ENCODE measurements at regions not wholly inside any gene's neighbourhood (a gene's known extent, or its start where the extent isn't known, plus 50 kb on each side); places are given as distances from the start of the nearest gene placed in this dataset.

GRCh38 chr10:42935466-42935865 lies 141.4 kb upstream of the RET start:
- WGBS, 10 experiments, result 19 to 80% (median 74%) methylated on average over 1 to 3 of the region's 8 CpGs; no CpG with 5 or more reads in 6 of the 10 experiments
- no peak overlapping the region for H3K4me3 ChIP-seq
- in situ Hi-C loops (cut with MboI; ENCODE audit: low pct_unique_long_range_greater_than_20kb in 2 of 9, low sequenced_read_pairs in 9 of 9, unreplicated experiment in 9 of 9), result loop anchor here in 1 of 9 experiments (25.0 kb wide), 1 partner anchor 102 kb away; no protein-coding TSS in a partner anchor
- H3K27ac ChIP-seq, result no peak overlapping the region
- peaks cover 0 to 14% of the 10 kb centered on the region in 2 donors for H3K4me1 ChIP-seq (replicated peaks in 1 of 2)
- no peak for ATAC-seq (replicated peaks in 6 of 8)

DNA sequence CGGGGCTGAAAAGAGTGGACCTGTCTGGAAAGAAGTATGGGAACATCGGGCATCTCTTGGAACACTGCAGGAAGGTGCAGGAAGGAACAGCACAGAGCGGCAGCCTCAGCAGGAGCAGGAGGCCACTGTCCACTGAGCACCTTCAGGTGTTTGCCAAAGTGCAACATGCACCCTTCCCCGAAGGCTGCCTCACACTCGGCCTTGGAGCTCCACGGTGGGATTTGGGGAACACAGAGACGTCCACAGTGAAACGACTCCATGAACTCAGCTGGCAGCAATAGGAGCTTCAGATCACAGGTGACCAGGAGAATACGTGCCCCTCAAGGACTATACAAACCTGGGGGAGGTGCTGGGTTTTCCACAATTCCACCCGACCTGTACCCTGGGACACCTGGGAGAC lies 140.3 kb upstream of the RET start:
- ATAC-seq (replicated peaks in 6 of 8), result no peak
- Histone ChIP-seq H3K4me3 (no peak overlapping the region), H3K4me1 (replicated peaks in 1 of 2) (peaks cover 0 to 14% of the 10 kb centered on the region in 2 donors), H3K27ac (no peak overlapping the region)
- in situ Hi-C loops (cut with MboI; ENCODE audit: low pct_unique_long_range_greater_than_20kb in 2 of 9, low sequenced_read_pairs in 9 of 9, unreplicated experiment in 9 of 9), result loop anchor here in 1 of 9 experiments (25.0 kb wide), 1 partner anchor 101 kb away; no protein-coding TSS in a partner anchor
- WGBS, 10 experiments, result 0 to 100% (median 67%) methylated on average over 1 to 4 of the region's 10 CpGs; no CpG with 5 or more reads in 4 of the 10 experiments

DNA sequence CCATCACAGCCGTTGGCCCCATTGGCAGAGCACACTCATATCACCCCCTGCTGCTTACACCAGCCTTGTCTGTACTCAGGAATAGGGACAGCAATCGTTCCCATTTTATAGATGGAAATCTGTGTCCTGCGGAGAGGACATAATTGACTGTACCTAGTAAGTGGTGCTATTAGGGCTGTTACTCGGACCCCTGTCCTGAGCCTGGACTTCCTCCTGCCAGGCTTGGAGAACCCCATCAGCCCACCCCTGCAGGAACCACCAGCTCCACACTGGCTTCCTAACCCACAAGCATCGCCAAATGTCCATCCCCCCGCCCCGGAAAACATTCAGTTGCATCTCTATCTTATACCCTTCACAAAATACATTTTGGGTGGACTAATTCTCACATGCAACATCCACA lies 139.8 kb upstream of the RET start:
- in situ Hi-C loops (cut with MboI; ENCODE audit: low pct_unique_long_range_greater_than_20kb in 2 of 9, low sequenced_read_pairs in 9 of 9, unreplicated experiment in 9 of 9), result loop anchor here in 1 of 9 experiments (25.0 kb wide), 1 partner anchor 100 kb away; no protein-coding TSS in a partner anchor
- Histone ChIP-seq H3K27ac (no peak overlapping the region), H3K4me3 (no peak overlapping the region), H3K4me1 (replicated peaks in 1 of 2) (peaks cover 0 to 14% of the 10 kb centered on the region in 2 donors)
- WGBS, 10 experiments, result 40 to 90% (median 79%) methylated on average over 1 to 5 of the region's 7 CpGs; no CpG with 5 or more reads in 4 of the 10 experiments
- ATAC-seq (replicated peaks in 6 of 8), result no peak

DNA sequence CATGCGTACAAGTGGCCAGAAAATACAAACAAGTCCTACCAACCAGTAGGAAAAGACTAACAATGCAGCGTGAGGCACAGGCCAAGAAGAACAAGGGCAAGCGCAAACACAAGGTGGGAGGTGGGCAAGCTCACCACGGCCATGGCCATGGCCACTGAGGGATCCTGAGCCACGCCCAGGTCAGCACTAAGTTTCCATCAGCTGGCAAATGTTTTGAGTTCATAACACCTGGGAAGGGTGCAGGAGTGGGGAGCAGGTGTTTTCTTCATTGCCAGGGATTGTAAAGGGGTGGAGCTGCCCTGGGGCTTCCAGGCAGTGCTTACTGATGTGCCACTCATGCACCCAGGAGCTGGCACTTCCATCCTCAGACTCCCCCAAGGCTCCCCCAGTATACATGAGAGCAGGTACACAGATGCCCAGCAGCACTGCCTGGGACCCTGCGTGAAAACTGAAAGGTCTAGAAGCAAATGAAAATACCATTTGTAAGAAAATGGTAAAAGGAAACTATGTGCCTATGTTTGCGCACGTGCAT lies 139.2 kb upstream of the RET start:
- Histone ChIP-seq H3K27ac (no peak overlapping the region), H3K4me3 (no peak overlapping the region), H3K4me1 (replicated peaks in 1 of 2) (peaks cover 0 to 14% of the 10 kb centered on the region in 2 donors)
- 13 to 95% (median 82%) methylated on average over 1 to 4 of the region's 8 CpGs; no CpG with 5 or more reads in 1 of the 10 experiments for WGBS, 10 experiments
- no peak for ATAC-seq (replicated peaks in 6 of 8)
- in situ Hi-C loops (cut with MboI; ENCODE audit: low pct_unique_long_range_greater_than_20kb in 2 of 9, low sequenced_read_pairs in 9 of 9, unreplicated experiment in 9 of 9), result loop anchor here in 1 of 9 experiments (25.0 kb wide), 1 partner anchor 100 kb away; no protein-coding TSS in a partner anchor

- no peak for ATAC-seq (replicated peaks in 6 of 8)
- in situ Hi-C loops (cut with MboI; ENCODE audit: low pct_unique_long_range_greater_than_20kb in 2 of 9, low sequenced_read_pairs in 9 of 9, unreplicated experiment in 9 of 9), result loop anchor here in 1 of 9 experiments (25.0 kb wide), 1 partner anchor 99 kb away; no protein-coding TSS in a partner anchor
- no peak overlapping the region for H3K27ac ChIP-seq
- H3K4me3 ChIP-seq, result no peak overlapping the region
- peaks cover 0 to 9% of the 10 kb centered on the region in 2 donors for H3K4me1 ChIP-seq (replicated peaks in 1 of 2)
- WGBS, 10 experiments, result 60 to 72% (median 63%) methylated on average over 1 to 5 of the region's 8 CpGs; no CpG with 5 or more reads in 5 of the 10 experiments
These were observed 138.5 kb upstream of the RET start for GRCh38 chr10:42938351-42938750.

DNA sequence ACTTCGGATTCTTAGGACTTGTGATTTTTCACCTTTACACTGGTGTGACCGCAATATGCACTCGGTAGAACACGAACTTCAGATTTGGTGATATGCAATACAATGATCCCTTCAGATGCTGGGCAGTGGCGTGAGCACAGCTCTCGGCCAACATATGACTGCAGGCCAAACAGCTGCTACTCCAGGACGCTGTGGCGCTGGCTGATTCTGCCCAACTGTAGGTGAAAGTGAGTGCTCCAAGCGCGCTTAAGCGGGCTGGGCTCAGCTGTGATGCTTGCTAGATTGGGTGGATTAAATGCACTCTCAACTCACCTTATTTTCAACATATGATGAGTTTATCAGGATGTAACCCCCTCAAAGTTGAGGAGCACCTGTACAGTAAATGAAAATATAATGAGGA lies 137.6 kb upstream of the RET start:
- 58 to 100% (median 90%) methylated on average over 1 to 11 of the region's 11 CpGs; no CpG with 5 or more reads in 2 of the 10 experiments for WGBS, 10 experiments
- ATAC-seq (replicated peaks in 6 of 8), result no peak
- Histone ChIP-seq H3K4me3 (no peak overlapping the region), H3K27ac (no peak overlapping the region), H3K4me1 (replicated peaks in 1 of 2) (peaks cover 0 to 2% of the 10 kb centered on the region in 2 donors)
- in situ Hi-C loops (cut with MboI; ENCODE audit: low pct_unique_long_range_greater_than_20kb in 2 of 9, low sequenced_read_pairs in 9 of 9, unreplicated experiment in 9 of 9), result loop anchor here in 1 of 9 experiments (25.0 kb wide), 1 partner anchor 98 kb away; no protein-coding TSS in a partner anchor

- H3K4me3 ChIP-seq, result no peak overlapping the region
- 40 to 100% (median 76%) methylated on average over 2 to 7 of the region's 15 CpGs; no CpG with 5 or more reads in 1 of the 10 experiments for WGBS, 10 experiments
- no peak for ATAC-seq (replicated peaks in 6 of 8)
- H3K27ac ChIP-seq, result no peak overlapping the region
- H3K4me1 ChIP-seq (replicated peaks in 1 of 2), result no peaks in the 10 kb centered on the region
- in situ Hi-C loops (cut with MboI; ENCODE audit: low pct_unique_long_range_greater_than_20kb in 2 of 9, low sequenced_read_pairs in 9 of 9, unreplicated experiment in 9 of 9), result loop anchor here in 1 of 9 experiments (25.0 kb wide), 1 partner anchor 97 kb away; no protein-coding TSS in a partner anchor
These were observed 137.0 kb upstream of the RET start for GRCh38 chr10:42939685-42940366.

GRCh38 chr10:42940487-42941294 lies 136.2 kb upstream of the RET start:
- no peak overlapping the region for H3K27ac ChIP-seq
- H3K4me1 ChIP-seq (replicated peaks in 1 of 2), result no peaks in the 10 kb centered on the region
- no peak overlapping the region for H3K4me3 ChIP-seq
- in situ Hi-C loops (cut with MboI; ENCODE audit: low pct_unique_long_range_greater_than_20kb in 2 of 9, low sequenced_read_pairs in 9 of 9, unreplicated experiment in 9 of 9), result loop anchor here in 1 of 9 experiments (25.0 kb wide), 1 partner anchor 97 kb away; no protein-coding TSS in a partner anchor
- WGBS, 10 experiments, result 30 to 85% (median 69%) methylated on average over 1 to 6 of the region's 25 CpGs; no CpG with 5 or more reads in 4 of the 10 experiments
- ATAC-seq (replicated peaks in 6 of 8), result no peak

GRCh38 chr10:42941295-42941644 lies 135.6 kb upstream of the RET start:
- Histone ChIP-seq H3K4me1 (replicated peaks in 1 of 2) (no peaks in the 10 kb centered on the region), H3K27ac (no peak overlapping the region), H3K4me3 (no peak overlapping the region)
- no peak for ATAC-seq (replicated peaks in 6 of 8)
- in situ Hi-C loops (cut with MboI; ENCODE audit: low pct_unique_long_range_greater_than_20kb in 2 of 9, low sequenced_read_pairs in 9 of 9, unreplicated experiment in 9 of 9), result loop anchor here in 1 of 9 experiments (25.0 kb wide), 1 partner anchor 96 kb away; no protein-coding TSS in a partner anchor
- WGBS, 10 experiments, result 30 to 83% (median 67%) methylated on average over 1 to 5 of the region's 14 CpGs; no CpG with 5 or more reads in 4 of the 10 experiments

DNA sequence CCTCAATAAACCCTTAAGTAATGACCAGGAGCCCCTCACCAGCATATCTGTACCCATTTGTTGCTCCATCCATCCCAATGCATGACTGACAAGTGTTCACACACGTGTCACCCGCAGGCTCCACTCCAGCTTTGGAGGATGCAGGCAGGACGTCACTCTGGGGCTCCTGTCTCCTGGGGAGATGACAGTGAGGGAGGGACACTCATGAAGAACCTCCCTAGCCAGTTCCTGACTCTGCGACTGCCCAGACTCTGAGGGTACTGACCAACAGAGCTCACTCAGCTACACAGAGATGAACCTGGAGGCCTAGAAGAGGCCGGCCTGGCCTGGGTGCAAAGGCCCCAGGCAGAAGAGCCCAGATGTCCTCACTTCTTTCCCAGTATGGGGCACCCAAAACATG lies 135.1 kb upstream of the RET start:
- in situ Hi-C loops (cut with MboI; ENCODE audit: low pct_unique_long_range_greater_than_20kb in 2 of 9, low sequenced_read_pairs in 9 of 9, unreplicated experiment in 9 of 9), result loop anchor here in 1 of 9 experiments (25.0 kb wide), 1 partner anchor 96 kb away; no protein-coding TSS in a partner anchor
- 20 to 80% (median 60%) methylated on average over 1 to 4 of the region's 5 CpGs; no CpG with 5 or more reads in 5 of the 10 experiments for WGBS, 10 experiments
- ATAC-seq (replicated peaks in 6 of 8), result no peak
- no peaks in the 10 kb centered on the region for H3K4me1 ChIP-seq (replicated peaks in 1 of 2)
- H3K27ac ChIP-seq, result no peak overlapping the region
- H3K4me3 ChIP-seq, result no peak overlapping the region

DNA sequence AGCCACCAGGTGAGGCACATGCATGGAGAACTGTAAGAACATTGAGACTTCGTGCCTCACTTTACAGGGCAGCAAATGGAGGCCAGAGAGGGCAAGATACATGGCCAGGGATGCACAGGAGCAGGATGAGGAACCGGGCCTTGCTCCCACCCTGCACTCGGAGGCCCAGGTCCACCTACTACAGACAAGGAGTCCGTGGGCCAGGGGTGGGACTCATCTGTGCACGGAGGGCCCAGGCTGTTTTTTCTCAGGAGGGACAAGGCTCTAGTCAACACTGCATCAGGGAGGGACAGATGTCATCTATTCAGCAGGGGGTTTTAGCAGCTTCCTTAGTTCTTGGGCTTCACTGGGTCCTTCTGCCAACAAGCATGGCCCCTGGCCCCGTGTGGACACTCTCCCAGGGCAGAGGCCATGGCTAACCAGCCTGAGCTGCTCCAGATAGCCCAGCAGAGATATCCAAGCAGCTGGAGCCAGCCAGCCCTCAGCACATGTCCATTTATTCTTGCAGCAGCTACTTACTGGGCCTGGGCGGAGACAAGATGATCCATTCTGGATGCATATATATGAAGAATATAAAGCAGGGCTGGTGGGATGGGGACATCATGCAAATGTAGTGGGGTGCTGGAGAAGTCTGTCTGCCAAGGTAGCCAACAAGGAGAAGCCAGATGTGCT lies 134.5 kb upstream of the RET start:
- 0 to 80% (median 54%) methylated on average over 1 to 5 of the region's 7 CpGs; no CpG with 5 or more reads in 4 of the 10 experiments for WGBS, 10 experiments
- Histone ChIP-seq H3K4me1 (replicated peaks in 1 of 2) (no peaks in the 10 kb centered on the region), H3K4me3 (no peak overlapping the region), H3K27ac (no peak overlapping the region)
- ATAC-seq (replicated peaks in 6 of 8), result peak in 1 of 8 experiments; percentile 57
- in situ Hi-C loops (cut with MboI; ENCODE audit: low pct_unique_long_range_greater_than_20kb in 2 of 9, low sequenced_read_pairs in 9 of 9, unreplicated experiment in 9 of 9), result loop anchor here in 1 of 9 experiments (25.0 kb wide), 1 partner anchor 95 kb away; no protein-coding TSS in a partner anchor
